ENCODE measurements at regions not wholly inside any gene's neighbourhood (a gene's known extent, or its start where the extent isn't known, plus 50 kb on each side); places are given as distances from the start of the nearest gene placed in this dataset.

GRCh38 chr10:4473977-4474376, 352.0 kb upstream of the AKR1E2 start:
- DNase-seq, result no peak

GRCh38 chr10:4472190-4472904, 353.7 kb upstream of the AKR1E2 start:
- no peak for DNase-seq

GRCh38 chr10:4470231-4470835, 355.7 kb upstream of the AKR1E2 start:
- no peak for DNase-seq

- DNase-seq, result no peak
Observed at GRCh38 chr10:4467481-4467880, 358.5 kb upstream of the AKR1E2 start.

GRCh38 chr10:4460267-4460666, 365.7 kb upstream of the AKR1E2 start:
- no peak for DNase-seq

- no peak for DNase-seq
Observed at GRCh38 chr10:4459531-4459930, 366.5 kb upstream of the AKR1E2 start.

GRCh38 chr10:4457597-4457996, 368.4 kb upstream of the AKR1E2 start:
- no peak for DNase-seq

- no peak for DNase-seq
Observed at GRCh38 chr10:4456776-4457175, 369.2 kb upstream of the AKR1E2 start.

GRCh38 chr10:4456279-4456678, 369.7 kb upstream of the AKR1E2 start:
- DNase-seq, result no peak

GRCh38 chr10:4453950-4454349, 372.1 kb upstream of the AKR1E2 start:
- no peak for DNase-seq

- DNase-seq, result no peak
Observed at GRCh38 chr10:4453276-4453675, 372.7 kb upstream of the AKR1E2 start.

GRCh38 chr10:4450981-4451908, 374.8 kb upstream of the AKR1E2 start:
- no peak for DNase-seq

GRCh38 chr10:4450169-4450568, 375.8 kb upstream of the AKR1E2 start:
- no peak for DNase-seq

- no peak for DNase-seq
Observed at GRCh38 chr10:4448030-4448429, 378.0 kb upstream of the AKR1E2 start.

- DNase-seq, result no peak
Observed at GRCh38 chr10:4443419-4443818, 382.6 kb upstream of the AKR1E2 start.

GRCh38 chr10:4442296-4442695, 383.7 kb upstream of the AKR1E2 start:
- DNase-seq, result no peak

GRCh38 chr10:4440260-4440659, 385.7 kb upstream of the AKR1E2 start:
- no peak for DNase-seq

GRCh38 chr10:4437791-4438190, 388.2 kb upstream of the AKR1E2 start:
- no peak for DNase-seq

GRCh38 chr10:4437061-4437460, 388.9 kb upstream of the AKR1E2 start:
- no peak for DNase-seq

GRCh38 chr10:4436103-4436502, 389.9 kb upstream of the AKR1E2 start:
- DNase-seq, result no peak

- DNase-seq, result no peak
Observed at GRCh38 chr10:4434516-4435071, 391.4 kb upstream of the AKR1E2 start.

- no peak for DNase-seq
Observed at GRCh38 chr10:4434105-4434504, 391.9 kb upstream of the AKR1E2 start.

- DNase-seq, result no peak
Observed at GRCh38 chr10:4431114-4431863, 394.7 kb upstream of the AKR1E2 start.

Measured in AML-193 (cell line).